ENCODE measurements at regions not wholly inside any gene's neighbourhood (a gene's known extent, or its start where the extent isn't known, plus 50 kb on each side); places are given as distances from the start of the nearest gene placed in this dataset.

DNA sequence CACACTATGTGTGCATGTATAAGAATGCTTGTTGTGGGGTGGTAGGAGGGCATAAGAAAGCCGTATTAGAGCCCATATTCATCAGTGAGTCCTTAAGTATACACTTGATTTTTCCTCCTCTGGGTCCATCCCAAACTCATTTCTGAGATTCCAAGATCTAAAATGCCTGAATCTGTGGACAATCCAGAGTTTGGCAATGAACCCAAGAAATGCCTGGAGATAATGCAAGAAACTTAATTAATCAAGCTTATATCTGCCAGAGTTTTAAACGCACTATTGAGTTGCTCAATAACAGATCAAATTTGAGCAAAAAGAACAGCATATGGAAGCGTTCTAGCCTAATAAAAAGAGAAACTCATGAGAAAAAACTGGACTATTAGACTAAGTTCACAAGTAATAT is 143.4 kb upstream of the NAV3 start:
- Histone ChIP-seq H3K27ac (ENCODE audit: low read depth, low read length) (no peak overlapping the region), H3K4me2 (ENCODE audit: insufficient read depth, low read length) (no peak overlapping the region), H3K79me2 (ENCODE audit: insufficient read depth, low read length) (no peaks in the 10 kb centered on the region), H4K20me1 (ENCODE audit: insufficient read depth, low read length) (no peaks in the 10 kb centered on the region), H3K4me3 (ENCODE audit: insufficient read depth, low read length) (no peak overlapping the region), H2AFZ (ENCODE audit: low read length) (no peak overlapping the region), H3K4me1 (ENCODE audit: insufficient read depth, low read length) (no peaks in the 10 kb centered on the region), H3K27me3 (ENCODE audit: insufficient read depth, low read length) (no peaks in the 10 kb centered on the region), H3K36me3 (ENCODE audit: insufficient read depth, low read length) (no peaks in the 10 kb centered on the region), H3K9me3 (ENCODE audit: low read depth, low read length) (no peaks in the 10 kb centered on the region)
- TF ChIP-seq, protein P1, sequence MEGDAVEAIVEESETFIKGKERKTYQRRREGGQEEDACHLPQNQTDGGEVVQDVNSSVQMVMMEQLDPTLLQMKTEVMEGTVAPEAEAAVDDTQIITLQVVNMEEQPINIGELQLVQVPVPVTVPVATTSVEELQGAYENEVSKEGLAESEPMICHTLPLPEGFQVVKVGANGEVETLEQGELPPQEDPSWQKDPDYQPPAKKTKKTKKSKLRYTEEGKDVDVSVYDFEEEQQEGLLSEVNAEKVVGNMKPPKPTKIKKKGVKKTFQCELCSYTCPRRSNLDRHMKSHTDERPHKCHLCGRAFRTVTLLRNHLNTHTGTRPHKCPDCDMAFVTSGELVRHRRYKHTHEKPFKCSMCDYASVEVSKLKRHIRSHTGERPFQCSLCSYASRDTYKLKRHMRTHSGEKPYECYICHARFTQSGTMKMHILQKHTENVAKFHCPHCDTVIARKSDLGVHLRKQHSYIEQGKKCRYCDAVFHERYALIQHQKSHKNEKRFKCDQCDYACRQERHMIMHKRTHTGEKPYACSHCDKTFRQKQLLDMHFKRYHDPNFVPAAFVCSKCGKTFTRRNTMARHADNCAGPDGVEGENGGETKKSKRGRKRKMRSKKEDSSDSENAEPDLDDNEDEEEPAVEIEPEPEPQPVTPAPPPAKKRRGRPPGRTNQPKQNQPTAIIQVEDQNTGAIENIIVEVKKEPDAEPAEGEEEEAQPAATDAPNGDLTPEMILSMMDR (IDR thresholded peaks at IDR 0.05; ENCODE audit: extremely low read depth, low read depth, low read length) = no peak
- no peak for DNase-seq (ENCODE audit: insufficient read length, low spot score, missing footprints)

- no peaks in the 10 kb centered on the region for H3K79me2 ChIP-seq (ENCODE audit: insufficient read depth, low read length)
- H3K4me2 ChIP-seq (ENCODE audit: insufficient read depth, low read length) = no peak overlapping the region
- H3K36me3 ChIP-seq (ENCODE audit: insufficient read depth, low read length) = no peaks in the 10 kb centered on the region
- H4K20me1 ChIP-seq (ENCODE audit: insufficient read depth, low read length) = no peaks in the 10 kb centered on the region
- no peak overlapping the region for H3K4me3 ChIP-seq (ENCODE audit: insufficient read depth, low read length)
- no peak for DNase-seq (ENCODE audit: insufficient read length, low spot score, missing footprints)
- no peak overlapping the region for H3K27ac ChIP-seq (ENCODE audit: low read depth, low read length)
- H2AFZ ChIP-seq (ENCODE audit: low read length) = no peak overlapping the region
- no peaks in the 10 kb centered on the region for H3K4me1 ChIP-seq (ENCODE audit: insufficient read depth, low read length)
- H3K27me3 ChIP-seq (ENCODE audit: insufficient read depth, low read length) = no peaks in the 10 kb centered on the region
- H3K9me3 ChIP-seq (ENCODE audit: low read depth, low read length) = no peaks in the 10 kb centered on the region
- TF ChIP-seq, protein P1 (IDR thresholded peaks at IDR 0.05; ENCODE audit: extremely low read depth, low read depth, low read length) = peak; percentile 33
Observed at GRCh38 chr12:77686760-77687159, 143.9 kb upstream of the NAV3 start.

DNA sequence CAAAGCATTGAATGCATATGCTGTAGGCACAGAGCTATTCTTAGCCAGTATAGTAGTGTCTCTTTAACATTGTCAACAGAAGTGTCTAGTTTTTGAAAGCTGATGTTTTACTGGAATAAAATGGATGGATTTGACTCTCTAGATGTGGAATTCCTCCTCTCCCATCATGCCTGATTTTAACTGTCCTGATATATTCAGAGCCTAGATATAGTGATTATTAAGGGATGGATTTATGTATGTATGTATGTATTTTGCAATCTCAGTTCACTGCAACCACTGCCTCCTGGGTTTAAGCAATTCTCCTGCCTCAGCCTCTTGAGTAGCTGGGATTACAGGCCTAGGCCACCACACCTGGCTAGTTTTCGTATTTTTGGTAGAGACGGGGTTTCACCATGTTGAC is 144.8 kb upstream of the NAV3 start:
- H2AFZ ChIP-seq (ENCODE audit: low read length) = no peak overlapping the region
- H3K4me3 ChIP-seq (ENCODE audit: insufficient read depth, low read length) = no peak overlapping the region
- no peaks in the 10 kb centered on the region for H3K79me2 ChIP-seq (ENCODE audit: insufficient read depth, low read length)
- no peaks in the 10 kb centered on the region for H3K36me3 ChIP-seq (ENCODE audit: insufficient read depth, low read length)
- H4K20me1 ChIP-seq (ENCODE audit: insufficient read depth, low read length) = no peaks in the 10 kb centered on the region
- no peaks in the 10 kb centered on the region for H3K9me3 ChIP-seq (ENCODE audit: low read depth, low read length)
- TF ChIP-seq, protein P1 (IDR thresholded peaks at IDR 0.05; ENCODE audit: extremely low read depth, low read depth, low read length) = no peak
- DNase-seq (ENCODE audit: insufficient read length, low spot score, missing footprints) = no peak
- H3K4me1 ChIP-seq (ENCODE audit: insufficient read depth, low read length) = no peaks in the 10 kb centered on the region
- H3K27ac ChIP-seq (ENCODE audit: low read depth, low read length) = no peak overlapping the region
- no peaks in the 10 kb centered on the region for H3K27me3 ChIP-seq (ENCODE audit: insufficient read depth, low read length)
- H3K4me2 ChIP-seq (ENCODE audit: insufficient read depth, low read length) = no peak overlapping the region

DNA sequence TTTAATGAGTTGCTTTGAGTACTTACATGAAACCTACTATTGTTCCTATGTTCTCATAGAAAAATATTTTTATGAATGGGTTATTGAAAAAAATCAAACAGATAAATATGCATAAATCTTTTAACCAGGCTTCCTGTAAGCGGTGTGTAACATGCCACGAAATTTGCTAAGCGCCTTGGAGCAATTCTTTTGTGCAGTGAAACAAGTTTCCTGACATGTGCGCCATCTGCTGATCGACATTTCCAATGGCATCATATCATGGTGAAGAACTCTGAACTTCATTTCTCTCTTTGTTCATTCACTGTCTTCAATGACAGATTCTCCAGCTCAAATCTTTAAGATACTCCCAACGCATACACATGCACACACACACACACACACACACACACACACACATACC is 145.6 kb upstream of the NAV3 start:
- Histone ChIP-seq H3K27ac (ENCODE audit: low read depth, low read length) (no peak overlapping the region), H2AFZ (ENCODE audit: low read length) (peak overlapping the region; percentile 64), H3K9me3 (ENCODE audit: low read depth, low read length) (no peaks in the 10 kb centered on the region), H3K27me3 (ENCODE audit: insufficient read depth, low read length) (no peaks in the 10 kb centered on the region), H3K4me3 (ENCODE audit: insufficient read depth, low read length) (peak overlapping the region; percentile 34), H3K4me2 (ENCODE audit: insufficient read depth, low read length) (peak overlapping the region; percentile 62), H3K79me2 (ENCODE audit: insufficient read depth, low read length) (no peaks in the 10 kb centered on the region), H3K4me1 (ENCODE audit: insufficient read depth, low read length) (no peaks in the 10 kb centered on the region), H4K20me1 (ENCODE audit: insufficient read depth, low read length) (no peaks in the 10 kb centered on the region), H3K36me3 (ENCODE audit: insufficient read depth, low read length) (no peaks in the 10 kb centered on the region)
- TF ChIP-seq, protein P1 (IDR thresholded peaks at IDR 0.05; ENCODE audit: extremely low read depth, low read depth, low read length) = peak; percentile 69
- peak; percentile 68 for DNase-seq (ENCODE audit: insufficient read length, low spot score, missing footprints)

Measured in osteoblast (primary cell).